ENCODE measurements at regions not wholly inside any gene's neighbourhood (a gene's known extent, or its start where the extent isn't known, plus 50 kb on each side); places are given as distances from the start of the nearest gene placed in this dataset.

DNA sequence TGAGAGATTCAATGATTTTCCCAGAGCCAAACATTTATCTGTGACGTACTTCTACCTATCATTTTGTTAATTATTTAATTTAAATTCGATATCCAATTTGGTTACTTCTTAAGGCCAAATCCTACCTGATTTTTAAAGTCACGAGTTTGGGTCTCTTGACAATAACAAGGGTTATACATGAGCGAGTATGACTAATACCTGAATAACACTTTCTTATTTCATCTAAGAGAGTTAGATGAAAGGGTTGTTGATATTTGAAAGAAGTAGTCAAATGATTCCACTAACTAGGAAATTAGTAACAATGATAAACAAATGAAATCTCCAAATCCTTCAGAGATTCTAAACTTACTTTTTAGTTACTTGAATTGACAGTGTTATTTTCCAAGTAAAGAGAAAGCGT, 1086.9 kb downstream of the XPNPEP1 start:
- H3K27me3 ChIP-seq: no peaks in the 10 kb centered on the region
- ATAC-seq (no peak), DNase-seq (no peak)
- H3K36me3 ChIP-seq: no peaks in the 10 kb centered on the region
- no peaks in the 10 kb centered on the region for H3K9me3 ChIP-seq
- intact Hi-C loops (cut with DNase I): no loop called here
- no peak overlapping the region for H3K27ac ChIP-seq
- TF ChIP-seq, protein P1, sequence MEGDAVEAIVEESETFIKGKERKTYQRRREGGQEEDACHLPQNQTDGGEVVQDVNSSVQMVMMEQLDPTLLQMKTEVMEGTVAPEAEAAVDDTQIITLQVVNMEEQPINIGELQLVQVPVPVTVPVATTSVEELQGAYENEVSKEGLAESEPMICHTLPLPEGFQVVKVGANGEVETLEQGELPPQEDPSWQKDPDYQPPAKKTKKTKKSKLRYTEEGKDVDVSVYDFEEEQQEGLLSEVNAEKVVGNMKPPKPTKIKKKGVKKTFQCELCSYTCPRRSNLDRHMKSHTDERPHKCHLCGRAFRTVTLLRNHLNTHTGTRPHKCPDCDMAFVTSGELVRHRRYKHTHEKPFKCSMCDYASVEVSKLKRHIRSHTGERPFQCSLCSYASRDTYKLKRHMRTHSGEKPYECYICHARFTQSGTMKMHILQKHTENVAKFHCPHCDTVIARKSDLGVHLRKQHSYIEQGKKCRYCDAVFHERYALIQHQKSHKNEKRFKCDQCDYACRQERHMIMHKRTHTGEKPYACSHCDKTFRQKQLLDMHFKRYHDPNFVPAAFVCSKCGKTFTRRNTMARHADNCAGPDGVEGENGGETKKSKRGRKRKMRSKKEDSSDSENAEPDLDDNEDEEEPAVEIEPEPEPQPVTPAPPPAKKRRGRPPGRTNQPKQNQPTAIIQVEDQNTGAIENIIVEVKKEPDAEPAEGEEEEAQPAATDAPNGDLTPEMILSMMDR (IDR thresholded peaks at IDR 0.05): no peak
- no peak for TF ChIP-seq POLR2A (IDR thresholded peaks at IDR 0.05)
- 75 to 81% (median 79%) methylated on average over 5 of the region's 5 CpGs for WGBS, 4 donors
- no peak overlapping the region for H3K4me3 ChIP-seq
- no peaks in the 10 kb centered on the region for H3K4me1 ChIP-seq

GRCh38 chr10:108822026-108822425, 1101.3 kb downstream of the XPNPEP1 start:
- ATAC-seq: no peak
- H3K4me3 ChIP-seq: no peak overlapping the region
- no peak for DNase-seq
- H3K27me3 ChIP-seq: no peaks in the 10 kb centered on the region
- no peaks in the 10 kb centered on the region for H3K4me1 ChIP-seq
- TF ChIP-seq POLR2A (IDR thresholded peaks at IDR 0.05): no peak
- TF ChIP-seq, protein P1 (IDR thresholded peaks at IDR 0.05): no peak
- intact Hi-C loops (cut with DNase I): no loop called here
- H3K9me3 ChIP-seq: no peaks in the 10 kb centered on the region
- H3K36me3 ChIP-seq: no peaks in the 10 kb centered on the region
- H3K27ac ChIP-seq: no peak overlapping the region

DNA sequence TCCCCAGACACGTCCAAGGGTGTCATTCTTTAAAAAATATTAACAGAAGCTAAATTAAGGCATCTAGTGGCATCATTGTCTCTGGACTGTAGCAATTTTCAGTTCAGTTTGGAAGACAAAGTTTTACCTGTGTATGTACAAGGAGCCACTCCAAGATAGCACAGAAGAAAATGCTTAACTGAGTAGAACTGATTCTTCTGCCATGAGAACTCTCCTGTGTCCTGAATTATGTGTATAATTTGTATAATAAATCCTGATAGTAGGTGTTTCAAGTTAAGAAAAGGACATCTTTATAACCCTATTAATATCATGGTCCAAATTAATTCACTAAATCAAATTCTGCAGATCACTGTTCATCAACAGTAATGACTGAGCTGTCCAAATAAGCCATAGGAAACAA, 1104.0 kb downstream of the XPNPEP1 start:
- DNase-seq (no peak), ATAC-seq (no peak)
- Histone ChIP-seq H3K4me3 (no peak overlapping the region), H3K27me3 (no peaks in the 10 kb centered on the region), H3K27ac (no peak overlapping the region), H3K36me3 (no peaks in the 10 kb centered on the region), H3K9me3 (no peaks in the 10 kb centered on the region), H3K4me1 (no peaks in the 10 kb centered on the region)
- WGBS, 4 donors: 61 to 89% (median 65%) methylated on average over 1 of the region's 1 CpG
- intact Hi-C loops (cut with DNase I): no loop called here
- TF ChIP-seq POLR2A (IDR thresholded peaks at IDR 0.05): no peak

DNA sequence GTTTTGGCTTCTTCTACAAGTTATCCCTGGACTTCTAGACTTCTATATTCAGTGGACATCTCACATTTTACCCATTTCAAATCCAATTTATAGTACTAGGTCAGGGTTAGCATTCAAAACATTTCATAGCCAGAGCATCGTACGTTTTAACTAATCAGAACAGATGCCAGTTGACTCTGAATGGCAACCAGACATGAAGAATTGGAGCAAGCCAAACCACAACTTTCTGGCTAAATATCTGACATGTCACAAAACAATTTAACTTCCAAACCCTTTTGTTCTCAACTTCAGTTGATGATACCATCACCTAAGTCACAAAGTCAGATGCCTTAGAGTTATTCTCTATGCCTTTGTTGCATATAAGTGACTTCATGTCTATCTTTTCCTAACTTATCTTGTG, 1105.7 kb downstream of the XPNPEP1 start:
- H3K4me1 ChIP-seq: no peaks in the 10 kb centered on the region
- H3K9me3 ChIP-seq: no peaks in the 10 kb centered on the region
- TF ChIP-seq, protein P1 (IDR thresholded peaks at IDR 0.05): no peak
- TF ChIP-seq POLR2A (IDR thresholded peaks at IDR 0.05): no peak
- H3K27me3 ChIP-seq: no peaks in the 10 kb centered on the region
- H3K36me3 ChIP-seq: no peaks in the 10 kb centered on the region
- 70 to 75% (median 71%) methylated on average over 2 of the region's 2 CpGs for WGBS, 4 donors
- no peak overlapping the region for H3K4me3 ChIP-seq
- ATAC-seq (no peak), DNase-seq (no peak)
- no peak overlapping the region for H3K27ac ChIP-seq
- intact Hi-C loops (cut with DNase I): no loop called here

DNA sequence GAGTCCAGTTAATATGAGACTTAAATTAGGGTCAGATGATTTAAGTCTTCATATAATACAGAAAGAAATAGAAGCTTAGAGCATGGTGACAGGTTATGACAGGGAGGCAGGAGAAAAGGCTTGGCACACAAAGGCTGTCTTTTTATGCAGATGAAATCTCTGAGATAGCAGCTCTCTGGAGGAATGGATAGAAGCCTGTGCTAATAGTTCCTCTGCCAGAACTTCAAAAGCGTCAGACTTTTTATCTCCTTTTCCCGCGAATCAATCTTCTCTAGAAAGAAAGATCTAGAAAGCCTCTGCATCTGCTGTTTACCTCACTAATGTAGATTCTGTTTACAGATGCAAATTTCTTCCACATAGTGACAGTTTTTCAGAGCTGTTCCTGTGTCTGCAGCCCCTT, 1106.2 kb downstream of the XPNPEP1 start:
- Histone ChIP-seq H3K4me3 (no peak overlapping the region), H3K4me1 (no peaks in the 10 kb centered on the region), H3K9me3 (no peaks in the 10 kb centered on the region), H3K27me3 (no peaks in the 10 kb centered on the region), H3K27ac (no peak overlapping the region), H3K36me3 (no peaks in the 10 kb centered on the region)
- TF ChIP-seq, protein P1 (IDR thresholded peaks at IDR 0.05): no peak
- no peak for TF ChIP-seq POLR2A (IDR thresholded peaks at IDR 0.05)
- ATAC-seq (no peak), DNase-seq (no peak)
- intact Hi-C loops (cut with DNase I): no loop called here
- WGBS, 4 donors: 36 to 60% (median 46%) methylated on average over 3 of the region's 3 CpGs

Measured in heart left ventricle (tissue), 16 donors.